ENCODE measurements at regions not wholly inside any gene's neighbourhood (a gene's known extent, or its start where the extent isn't known, plus 50 kb on each side); places are given as distances from the start of the nearest gene placed in this dataset.

GRCh38 chr10:10786109-10787090 is 231.3 kb upstream of the CELF2 start:
- H3K4me1 ChIP-seq (ENCODE audit: control insufficient read depth, insufficient read depth, low read length, unreplicated experiment): peaks cover 43% of the 10 kb centered on the region
- H3K27me3 ChIP-seq (ENCODE audit: insufficient read depth, low read length): no peaks in the 10 kb centered on the region
- no peaks in the 10 kb centered on the region for H3K36me3 ChIP-seq (ENCODE audit: insufficient read depth, low read length)
- peak overlapping the region; percentile 97 for H3K27ac ChIP-seq (ENCODE audit: low read depth, low read length)
- H3K4me3 ChIP-seq (ENCODE audit: low read depth, low read length): peak overlapping the region; percentile 43; the same call in 1 of the 2 replicates
- no peaks in the 10 kb centered on the region for H3K79me2 ChIP-seq (ENCODE audit: control insufficient read depth, insufficient read depth, low read length, unreplicated experiment)
- no peak overlapping the region for H2AFZ ChIP-seq (ENCODE audit: low read length, unreplicated experiment)

- Histone ChIP-seq H3K4me1 (ENCODE audit: control insufficient read depth, insufficient read depth, low read length, unreplicated experiment) (peaks cover 51% of the 10 kb centered on the region), H3K27ac (ENCODE audit: low read depth, low read length) (peak overlapping the region; percentile 97), H3K79me2 (ENCODE audit: control insufficient read depth, insufficient read depth, low read length, unreplicated experiment) (no peaks in the 10 kb centered on the region), H3K4me3 (ENCODE audit: low read depth, low read length) (peak overlapping the region; percentile 30; the same call in 1 of the 2 replicates), H2AFZ (ENCODE audit: low read length, unreplicated experiment) (peak overlapping the region; percentile 64), H3K27me3 (ENCODE audit: insufficient read depth, low read length) (no peaks in the 10 kb centered on the region), H3K36me3 (ENCODE audit: insufficient read depth, low read length) (no peaks in the 10 kb centered on the region)
These were observed 230.1 kb upstream of the CELF2 start for GRCh38 chr10:10787586-10787985.

GRCh38 chr10:10788761-10789160 is 228.9 kb upstream of the CELF2 start:
- H3K4me1 ChIP-seq (ENCODE audit: control insufficient read depth, insufficient read depth, low read length, unreplicated experiment): peaks cover 61% of the 10 kb centered on the region

GRCh38 chr10:10791869-10792268 is 225.8 kb upstream of the CELF2 start:
- Histone ChIP-seq H3K4me3 (ENCODE audit: low read depth, low read length) (peak overlapping the region; percentile 2; the same call in 1 of the 2 replicates), H2AFZ (ENCODE audit: low read length, unreplicated experiment) (no peak overlapping the region), H3K79me2 (ENCODE audit: control insufficient read depth, insufficient read depth, low read length, unreplicated experiment) (no peaks in the 10 kb centered on the region), H3K27ac (ENCODE audit: low read depth, low read length) (peak overlapping the region; percentile 83), H3K27me3 (ENCODE audit: insufficient read depth, low read length) (no peaks in the 10 kb centered on the region), H3K36me3 (ENCODE audit: insufficient read depth, low read length) (no peaks in the 10 kb centered on the region), H3K4me1 (ENCODE audit: control insufficient read depth, insufficient read depth, low read length, unreplicated experiment) (peaks cover 64% of the 10 kb centered on the region)

More at GRCh38 chr10:10788761-10789160, 228.9 kb upstream of the CELF2 start:
- no peaks in the 10 kb centered on the region for H3K27me3 ChIP-seq (ENCODE audit: insufficient read depth, low read length)
- H3K27ac ChIP-seq (ENCODE audit: low read depth, low read length): peak overlapping the region; percentile 53
- H3K4me3 ChIP-seq (ENCODE audit: low read depth, low read length): 0 out of 2 replicates have a peak overlapping the region, but pooled peaks have one; percentile 0
- H3K79me2 ChIP-seq (ENCODE audit: control insufficient read depth, insufficient read depth, low read length, unreplicated experiment): no peaks in the 10 kb centered on the region
- no peaks in the 10 kb centered on the region for H3K36me3 ChIP-seq (ENCODE audit: insufficient read depth, low read length)
- peak overlapping the region; percentile 15 for H2AFZ ChIP-seq (ENCODE audit: low read length, unreplicated experiment)

DNA sequence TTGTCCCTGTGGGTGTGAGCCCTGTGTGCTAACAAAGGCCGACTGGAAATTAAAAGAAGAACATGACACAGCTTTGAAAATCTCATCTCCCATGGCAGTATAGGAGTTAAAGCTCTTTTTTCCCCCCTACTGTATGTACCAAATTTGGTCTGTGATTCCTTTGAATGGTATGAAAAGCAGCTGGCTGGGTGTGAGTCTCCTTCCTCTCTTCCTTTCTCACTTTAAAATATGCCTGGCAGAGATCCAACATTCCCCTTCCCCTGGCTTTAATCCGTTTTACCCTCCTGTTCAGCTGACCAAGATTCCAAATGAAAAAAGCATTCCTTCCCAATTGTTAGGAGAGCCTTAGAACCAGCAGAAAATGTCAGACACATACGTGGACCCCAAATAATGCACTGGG is 225.0 kb upstream of the CELF2 start:
- peak overlapping the region; percentile 2; the same call in 1 of the 2 replicates for H3K4me3 ChIP-seq (ENCODE audit: low read depth, low read length)
- no peaks in the 10 kb centered on the region for H3K27me3 ChIP-seq (ENCODE audit: insufficient read depth, low read length)
- H3K79me2 ChIP-seq (ENCODE audit: control insufficient read depth, insufficient read depth, low read length, unreplicated experiment): no peaks in the 10 kb centered on the region
- peaks cover 64% of the 10 kb centered on the region for H3K4me1 ChIP-seq (ENCODE audit: control insufficient read depth, insufficient read depth, low read length, unreplicated experiment)
- peak overlapping the region; percentile 7 for H2AFZ ChIP-seq (ENCODE audit: low read length, unreplicated experiment)
- H3K36me3 ChIP-seq (ENCODE audit: insufficient read depth, low read length): no peaks in the 10 kb centered on the region
- peak overlapping the region; percentile 83 for H3K27ac ChIP-seq (ENCODE audit: low read depth, low read length)

- Histone ChIP-seq H3K36me3 (ENCODE audit: insufficient read depth, low read length) (no peaks in the 10 kb centered on the region), H3K27ac (ENCODE audit: low read depth, low read length) (peak overlapping the region; percentile 91; the same call in 1 of the 2 replicates), H3K4me1 (ENCODE audit: control insufficient read depth, insufficient read depth, low read length, unreplicated experiment) (peaks cover 66% of the 10 kb centered on the region), H2AFZ (ENCODE audit: low read length, unreplicated experiment) (no peak overlapping the region), H3K79me2 (ENCODE audit: control insufficient read depth, insufficient read depth, low read length, unreplicated experiment) (no peaks in the 10 kb centered on the region), H3K27me3 (ENCODE audit: insufficient read depth, low read length) (no peaks in the 10 kb centered on the region), H3K4me3 (ENCODE audit: low read depth, low read length) (no peak overlapping the region)
These were observed 223.6 kb upstream of the CELF2 start for GRCh38 chr10:10794046-10794445.

GRCh38 chr10:10794791-10795191 is 222.9 kb upstream of the CELF2 start:
- Histone ChIP-seq H3K36me3 (ENCODE audit: insufficient read depth, low read length) (no peaks in the 10 kb centered on the region), H3K27ac (ENCODE audit: low read depth, low read length) (peak overlapping the region; percentile 91), H3K79me2 (ENCODE audit: control insufficient read depth, insufficient read depth, low read length, unreplicated experiment) (no peaks in the 10 kb centered on the region), H2AFZ (ENCODE audit: low read length, unreplicated experiment) (peak overlapping the region; percentile 21), H3K4me3 (ENCODE audit: low read depth, low read length) (no peak overlapping the region), H3K4me1 (ENCODE audit: control insufficient read depth, insufficient read depth, low read length, unreplicated experiment) (peaks cover 64% of the 10 kb centered on the region), H3K27me3 (ENCODE audit: insufficient read depth, low read length) (no peaks in the 10 kb centered on the region)

- Histone ChIP-seq H3K27me3 (ENCODE audit: insufficient read depth, low read length) (no peaks in the 10 kb centered on the region), H3K4me1 (ENCODE audit: control insufficient read depth, insufficient read depth, low read length, unreplicated experiment) (peaks cover 64% of the 10 kb centered on the region), H2AFZ (ENCODE audit: low read length, unreplicated experiment) (peak overlapping the region; percentile 18), H3K36me3 (ENCODE audit: insufficient read depth, low read length) (no peaks in the 10 kb centered on the region), H3K79me2 (ENCODE audit: control insufficient read depth, insufficient read depth, low read length, unreplicated experiment) (no peaks in the 10 kb centered on the region), H3K27ac (ENCODE audit: low read depth, low read length) (peak overlapping the region; percentile 91), H3K4me3 (ENCODE audit: low read depth, low read length) (peak overlapping the region; percentile 56; the same call in 1 of the 2 replicates)
These were observed 221.5 kb upstream of the CELF2 start for GRCh38 chr10:10796061-10796773.

- Histone ChIP-seq H3K4me1 (ENCODE audit: control insufficient read depth, insufficient read depth, low read length, unreplicated experiment) (peaks cover 61% of the 10 kb centered on the region), H3K4me3 (ENCODE audit: low read depth, low read length) (peak overlapping the region; percentile 56), H3K27ac (ENCODE audit: low read depth, low read length) (peak overlapping the region; percentile 91), H3K36me3 (ENCODE audit: insufficient read depth, low read length) (no peaks in the 10 kb centered on the region), H2AFZ (ENCODE audit: low read length, unreplicated experiment) (no peak overlapping the region), H3K27me3 (ENCODE audit: insufficient read depth, low read length) (no peaks in the 10 kb centered on the region), H3K79me2 (ENCODE audit: control insufficient read depth, insufficient read depth, low read length, unreplicated experiment) (no peaks in the 10 kb centered on the region)
These were observed 220.8 kb upstream of the CELF2 start for GRCh38 chr10:10796774-10797415.

- Histone ChIP-seq H2AFZ (ENCODE audit: low read length, unreplicated experiment) (peak overlapping the region; percentile 64), H3K79me2 (ENCODE audit: control insufficient read depth, insufficient read depth, low read length, unreplicated experiment) (no peaks in the 10 kb centered on the region), H3K27ac (ENCODE audit: low read depth, low read length) (peak overlapping the region; percentile 91), H3K4me1 (ENCODE audit: control insufficient read depth, insufficient read depth, low read length, unreplicated experiment) (peaks cover 55% of the 10 kb centered on the region), H3K4me3 (ENCODE audit: low read depth, low read length) (peak overlapping the region; percentile 56), H3K27me3 (ENCODE audit: insufficient read depth, low read length) (no peaks in the 10 kb centered on the region), H3K36me3 (ENCODE audit: insufficient read depth, low read length) (no peaks in the 10 kb centered on the region)
These were observed 220.2 kb upstream of the CELF2 start for GRCh38 chr10:10797513-10797912.
